ENCODE measurements at regions not wholly inside any gene's neighbourhood (a gene's known extent, or its start where the extent isn't known, plus 50 kb on each side); places are given as distances from the start of the nearest gene placed in this dataset.

GRCh38 chr5:135193213-135194125 is 159.4 kb upstream of the PITX1 start:
- H3K4me1 ChIP-seq, result peaks cover 4% of the 10 kb centered on the region
- H3K27me3 ChIP-seq, result no peaks in the 10 kb centered on the region
- H3K9me3 ChIP-seq, result no peaks in the 10 kb centered on the region
- no peaks in the 10 kb centered on the region for H3K36me3 ChIP-seq (ENCODE audit: low read depth, missing control alignments)
- DNase-seq, result no peak
- no peak overlapping the region for H3K27ac ChIP-seq
- TF ChIP-seq CTCF (IDR thresholded peaks at IDR 0.05) (no peak), POLR2A (IDR thresholded peaks at IDR 0.05) (no peak)
- H3K4me3 ChIP-seq, result no peak overlapping the region
- 79 to 83% methylated on average over 8 of the region's 8 CpGs for WGBS, 2 donors
- intact Hi-C loops (cut with DNase I; ENCODE audit: low total_unique reads), result no loop called here

GRCh38 chr5:135192351-135192750 is 158.3 kb upstream of the PITX1 start:
- peaks cover 4% of the 10 kb centered on the region for H3K4me1 ChIP-seq
- intact Hi-C loops (cut with DNase I; ENCODE audit: low total_unique reads), result no loop called here
- DNase-seq, result no peak
- no peaks in the 10 kb centered on the region for H3K27me3 ChIP-seq
- TF ChIP-seq POLR2A (IDR thresholded peaks at IDR 0.05) (no peak), CTCF (IDR thresholded peaks at IDR 0.05) (no peak)
- H3K36me3 ChIP-seq (ENCODE audit: low read depth, missing control alignments), result no peaks in the 10 kb centered on the region
- no peaks in the 10 kb centered on the region for H3K9me3 ChIP-seq
- WGBS, 2 donors, result 78 to 80% methylated on average over 4 to 7 of the region's 7 CpGs
- H3K4me3 ChIP-seq, result no peak overlapping the region
- H3K27ac ChIP-seq, result no peak overlapping the region

- Histone ChIP-seq H3K4me1 (peaks cover 4% of the 10 kb centered on the region), H3K27me3 (no peaks in the 10 kb centered on the region), H3K4me3 (peak overlapping the region; percentile 31 to 54), H3K36me3 (ENCODE audit: low read depth, missing control alignments) (no peaks in the 10 kb centered on the region), H3K9me3 (no peaks in the 10 kb centered on the region), H3K27ac (peak overlapping the region in 1 of 2 donors; percentile 2)
- intact Hi-C loops (cut with DNase I; ENCODE audit: low total_unique reads), result no loop called here
- 10% methylated on average over 6 to 39 of the region's 54 CpGs for WGBS, 2 donors
- TF ChIP-seq POLR2A (IDR thresholded peaks at IDR 0.05), result no peak
- peak; percentile 69 to 83 (median 72) for TF ChIP-seq CTCF (IDR thresholded peaks at IDR 0.05)
- peak; percentile 85 for DNase-seq
Measured at GRCh38 chr5:135191084-135191826, 157.2 kb upstream of the PITX1 start.

GRCh38 chr5:135190416-135191083 is 156.5 kb upstream of the PITX1 start:
- Histone ChIP-seq H3K27me3 (no peaks in the 10 kb centered on the region), H3K4me1 (peaks cover 4% of the 10 kb centered on the region), H3K9me3 (no peaks in the 10 kb centered on the region), H3K4me3 (peak overlapping the region; percentile 31 to 54), H3K27ac (no peak overlapping the region), H3K36me3 (ENCODE audit: low read depth, missing control alignments) (no peaks in the 10 kb centered on the region)
- TF ChIP-seq CTCF (IDR thresholded peaks at IDR 0.05) (no peak), POLR2A (IDR thresholded peaks at IDR 0.05) (no peak)
- no peak for DNase-seq
- intact Hi-C loops (cut with DNase I; ENCODE audit: low total_unique reads), result no loop called here
- WGBS, 2 donors, result 55 to 68% methylated on average over 22 of the region's 22 CpGs

All from testis (tissue), 2 donors.